Activated B cell treated with CpG ODN at 0.5 μM for 24 hours (primary cell): ENCODE measurements at regions not wholly inside any gene's neighbourhood (a gene's known extent, or its start where the extent isn't known, plus 50 kb on each side); places are given as distances from the start of the nearest gene placed in this dataset.

Source experiments
- ATAC-seq: fragments of 200-7000 bp; cut with Tn5 transposase; one replicate; pipeline ENCODE4 v1.10.0; 2021; ENCODE audit warnings: low read depth, mild to moderate bottlenecking, moderate library complexity
- CTCF ChIA-PET: fragments of 350-600 bp; sonication (Branson Sonifier 250); formaldehyde crosslinking; loops from one replicate; lab custom pipeline; 2021; ENCODE audit warnings: antibody characterized with exemption; lab: Charles Lee
- POLR2A ChIA-PET: fragments of 350-600 bp; sonication (Branson Sonifier 250); formaldehyde crosslinking; loops from one replicate; lab custom pipeline; 2021; ENCODE audit warnings: antibody characterized with exemption; lab: Charles Lee
- DNase-seq: peaks from one replicate; pipeline ENCODE4 v3.0.0; 2022
- H3K27ac Mint-ChIP-seq: one replicate; pipeline ENCODE4 v1.8.0; 2020; ENCODE audit warnings: mixed read lengths
- H3K27me3 Mint-ChIP-seq: one replicate; pipeline ENCODE4 v1.8.0; 2021; ENCODE audit warnings: mixed read lengths
- H3K36me3 Mint-ChIP-seq: one replicate; pipeline ENCODE4 v1.8.0; 2021; ENCODE audit warnings: low read depth, mixed read lengths
- H3K4me1 Mint-ChIP-seq: one replicate; pipeline ENCODE4 v1.8.0; 2021; ENCODE audit warnings: mixed read lengths
- H3K4me3 Mint-ChIP-seq: one replicate; pipeline ENCODE4 v1.8.0; 2020; ENCODE audit warnings: mild to moderate bottlenecking, mixed read lengths
- H3K9me3 Mint-ChIP-seq: one replicate; pipeline ENCODE4 v1.8.0; 2020; ENCODE audit warnings: mixed read lengths
- CTCF ChIP-seq: fragments of 200-600 bp; IDR thresholded peaks from one replicate; pipeline ENCODE4 v1.8.0; 2022; ENCODE audit warnings: antibody characterized with exemption, mild to moderate bottlenecking
- intact Hi-C: fragments of 100-400 bp; cut with micrococcal nuclease; formaldehyde crosslinking; loops from one replicate; pipeline ENCODE4 v1.15.1; 2024

- ChIA-PET POLR2A (no interaction called here), CTCF (no interaction called here)
- ATAC-seq, result no peak
- Mint-ChIP-seq H3K4me3 (no peak overlapping the region), H3K9me3 (peaks cover 22% of the 10 kb centered on the region), H3K27ac (no peak overlapping the region), H3K27me3 (peaks cover 5% of the 10 kb centered on the region), H3K36me3 (peaks cover 8% of the 10 kb centered on the region), H3K4me1 (no peaks in the 10 kb centered on the region)
- intact Hi-C loops, result no loop called here
- TF ChIP-seq CTCF, result no peak
- no peak for DNase-seq
Observed at GRCh38 chr2:171626949-171627348, 60.3 kb upstream of the DYNC1I2 start.

- Mint-ChIP-seq H3K27ac (no peak overlapping the region), H3K36me3 (peaks cover 8% of the 10 kb centered on the region), H3K4me3 (no peak overlapping the region), H3K27me3 (peaks cover 5% of the 10 kb centered on the region), H3K4me1 (no peaks in the 10 kb centered on the region), H3K9me3 (peaks cover 26% of the 10 kb centered on the region)
- ATAC-seq (no peak), DNase-seq (no peak)
- POLR2A ChIA-PET, result no interaction called here
- no peak for TF ChIP-seq CTCF
- intact Hi-C loops, result no loop called here
- CTCF ChIA-PET, result no interaction called here
Observed at GRCh38 chr2:171627412-171627811, 59.9 kb upstream of the DYNC1I2 start.

- TF ChIP-seq CTCF, result no peak
- DNase-seq, result no peak
- Mint-ChIP-seq H3K36me3 (peaks cover 8% of the 10 kb centered on the region), H3K4me1 (no peaks in the 10 kb centered on the region), H3K27ac (no peak overlapping the region), H3K27me3 (peaks cover 9% of the 10 kb centered on the region), H3K9me3 (peaks cover 30% of the 10 kb centered on the region), H3K4me3 (no peak overlapping the region)
- intact Hi-C loops, result no loop called here
- ATAC-seq, result no peak
- ChIA-PET CTCF (no interaction called here), POLR2A (no interaction called here)
Observed at GRCh38 chr2:171629113-171629512, 58.2 kb upstream of the DYNC1I2 start.

GRCh38 chr2:171630089-171630770, 57.0 kb upstream of the DYNC1I2 start:
- peaks cover 9% of the 10 kb centered on the region for H3K27me3 Mint-ChIP-seq
- H3K9me3 Mint-ChIP-seq, result peaks cover 30% of the 10 kb centered on the region
- no peaks in the 10 kb centered on the region for H3K4me1 Mint-ChIP-seq
- TF ChIP-seq CTCF, result no peak
- DNase-seq, result no peak
- POLR2A ChIA-PET, result no interaction called here
- no peak overlapping the region for H3K27ac Mint-ChIP-seq
- no peak for ATAC-seq
- H3K4me3 Mint-ChIP-seq, result no peak overlapping the region
- intact Hi-C loops, result no loop called here
- CTCF ChIA-PET, result no interaction called here
- peaks cover 8% of the 10 kb centered on the region for H3K36me3 Mint-ChIP-seq

- Mint-ChIP-seq H3K4me3 (no peak overlapping the region), H3K9me3 (peaks cover 30% of the 10 kb centered on the region), H3K4me1 (no peaks in the 10 kb centered on the region), H3K27ac (no peak overlapping the region), H3K27me3 (peaks cover 9% of the 10 kb centered on the region), H3K36me3 (peaks cover 8% of the 10 kb centered on the region)
- DNase-seq (no peak), ATAC-seq (no peak)
- TF ChIP-seq CTCF, result no peak
- intact Hi-C loops, result no loop called here
- ChIA-PET POLR2A (no interaction called here), CTCF (no interaction called here)
Observed at GRCh38 chr2:171630812-171631626, 56.2 kb upstream of the DYNC1I2 start.
